Esophagus squamous epithelium (tissue), 4 donors: ENCODE measurements at regions not wholly inside any gene's neighbourhood (a gene's known extent, or its start where the extent isn't known, plus 50 kb on each side); places are given as distances from the start of the nearest gene placed in this dataset.

ENCODE experiments used
- CTCF ChIP-seq, 6 experiments: fragments of 450-650 bp in 4 of 6; fragments of 200-600 bp in 2 of 6; sonication (generic) in 2 of 6; IDR thresholded peaks; one replicate each; pipeline ENCODE4 v1.5.1; 2016 to 2019; ENCODE audit warnings: antibody characterized with exemption in 6 of 6, mild to moderate bottlenecking in 4 of 6, moderate library complexity in 4 of 6
- POLR2A ChIP-seq, 4 donors: fragments of 450-650 bp; IDR thresholded peaks; one replicate each; pipeline ENCODE4 v1.6.1; 2017; ENCODE audit warnings: antibody characterized with exemption in 4 of 4, mild to moderate bottlenecking in 4 of 4, moderate library complexity in 3 of 4

- no peak for TF ChIP-seq POLR2A (IDR thresholded peaks at IDR 0.05)
- no peak for TF ChIP-seq CTCF (IDR thresholded peaks at IDR 0.05)
Observed at GRCh38 chr18:75638776-75639471, 211.4 kb upstream of the SMIM21 start.
